GM21723 (cell line): ENCODE measurements at regions not wholly inside any gene's neighbourhood (a gene's known extent, or its start where the extent isn't known, plus 50 kb on each side); places are given as distances from the start of the nearest gene placed in this dataset.

Experiments
- ATAC-seq: cut with Tn5 transposase; IDR thresholded peaks from one replicate; pipeline ENCODE4 v1.9.1; 2021; ENCODE audit warnings: mild to moderate bottlenecking, moderate library complexity; ENCODE audit not compliant: unreplicated experiment

- no peak for ATAC-seq
Observed at GRCh38 chr2:223107825-223108224, 55.8 kb downstream of the KCNE4 start.

GRCh38 chr2:223108351-223109050, 56.5 kb downstream of the KCNE4 start:
- ATAC-seq, result no peak

GRCh38 chr2:223109341-223109740, 57.4 kb downstream of the KCNE4 start:
- ATAC-seq, result no peak

GRCh38 chr2:223113161-223113560, 61.2 kb downstream of the KCNE4 start:
- ATAC-seq, result no peak

GRCh38 chr2:223114170-223114569, 62.2 kb downstream of the KCNE4 start:
- ATAC-seq, result no peak

- no peak for ATAC-seq
Observed at GRCh38 chr2:223114917-223115316, 62.9 kb downstream of the KCNE4 start.

- ATAC-seq, result no peak
Observed at GRCh38 chr2:223117533-223117932, 65.5 kb downstream of the KCNE4 start.

GRCh38 chr2:223121283-223121682, 69.3 kb downstream of the KCNE4 start:
- ATAC-seq, result no peak

GRCh38 chr2:223122781-223123180, 70.8 kb downstream of the KCNE4 start:
- ATAC-seq, result no peak

- no peak for ATAC-seq
Observed at GRCh38 chr2:223123855-223124610, 72.0 kb downstream of the KCNE4 start.

GRCh38 chr2:223141606-223142005, 89.6 kb downstream of the KCNE4 start:
- ATAC-seq, result no peak

GRCh38 chr2:223142118-223142517, 90.1 kb downstream of the KCNE4 start:
- no peak for ATAC-seq

GRCh38 chr2:223147431-223147830, 95.4 kb downstream of the KCNE4 start:
- no peak for ATAC-seq

- no peak for ATAC-seq
Observed at GRCh38 chr2:223148516-223148915, 96.5 kb downstream of the KCNE4 start.

- no peak for ATAC-seq
Observed at GRCh38 chr2:223155956-223156355, 104.0 kb downstream of the KCNE4 start.

- no peak for ATAC-seq
Observed at GRCh38 chr2:223161873-223162458, 110.0 kb downstream of the KCNE4 start.

- no peak for ATAC-seq
Observed at GRCh38 chr2:223165423-223166214, 113.6 kb downstream of the KCNE4 start.

- ATAC-seq, result no peak
Observed at GRCh38 chr2:223166215-223166493, 114.2 kb downstream of the KCNE4 start.

- no peak for ATAC-seq
Observed at GRCh38 chr2:223166983-223167650, 115.1 kb downstream of the KCNE4 start.

GRCh38 chr2:223169830-223170605, 118.0 kb downstream of the KCNE4 start:
- ATAC-seq, result no peak
